ENCODE measurements at regions not wholly inside any gene's neighbourhood (a gene's known extent, or its start where the extent isn't known, plus 50 kb on each side); places are given as distances from the start of the nearest gene placed in this dataset.

DNA sequence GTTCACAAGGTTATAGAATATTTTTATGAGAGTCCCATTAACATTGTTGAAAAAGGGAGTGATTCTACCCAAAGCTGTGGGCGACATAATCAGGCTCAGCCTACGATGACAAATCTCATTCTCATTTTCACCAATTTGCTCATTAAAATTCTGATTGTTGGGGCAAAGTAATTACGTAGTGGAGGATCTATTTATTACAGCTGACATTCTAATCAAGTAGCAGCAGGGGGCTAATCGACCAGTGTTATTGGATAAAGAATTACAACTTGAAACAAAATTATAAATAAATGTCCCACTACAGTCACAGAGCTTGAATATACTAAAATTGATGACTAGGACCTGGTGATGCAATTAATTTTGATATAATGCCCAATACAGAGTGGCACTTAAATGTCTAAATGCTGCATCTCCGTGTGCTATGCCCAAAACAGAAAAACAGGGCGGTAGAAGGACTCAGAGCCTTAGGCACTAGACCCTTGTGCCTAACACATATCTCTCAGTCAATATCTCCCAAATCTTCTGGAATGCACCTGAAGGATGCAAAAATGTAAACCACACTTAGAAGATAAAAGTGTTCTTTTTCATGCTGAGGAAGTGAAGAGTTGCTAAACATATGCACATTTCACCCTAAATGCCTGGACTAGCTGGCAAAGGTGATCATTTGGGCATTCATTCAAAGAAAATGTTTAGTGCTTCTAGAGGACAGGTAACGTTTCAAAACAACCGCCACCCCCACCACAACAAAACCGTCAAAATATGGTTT, 88.3 kb downstream of the CD24 start:
- CTCF ChIA-PET, result interaction anchor here (1.4 kb wide), 1 partner anchor 93 kb away, joined by 3 read pairs; no protein-coding TSS in a partner anchor

DNA sequence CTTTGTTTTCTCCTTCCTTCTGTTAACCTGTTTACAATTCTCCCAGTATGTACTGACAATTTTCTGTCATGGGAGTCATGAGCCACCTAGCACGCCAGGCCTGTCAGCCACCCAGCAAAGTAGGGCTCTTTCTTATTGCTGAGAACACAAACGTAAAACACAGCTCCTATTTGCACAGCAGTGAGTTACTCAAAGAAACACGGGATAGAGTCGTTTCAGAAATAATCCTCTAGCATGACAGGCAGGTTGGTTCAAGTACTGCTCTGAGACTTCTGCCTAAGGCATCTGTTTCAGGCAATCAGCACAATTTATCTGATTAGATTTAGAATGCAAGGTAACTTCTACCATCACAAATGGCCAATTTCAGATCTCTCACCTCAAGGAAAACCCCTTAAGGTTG, 88.8 kb downstream of the CD24 start:
- CTCF ChIA-PET, result no interaction called here
- POLR2A ChIA-PET, result interaction anchor here (0.7 kb wide), 1 partner anchor 573 kb away, joined by 6 read pairs; no protein-coding TSS in a partner anchor

More for the DNA sequence above, 88.3 kb downstream of the CD24 start:
- POLR2A ChIA-PET, result interaction anchor here (0.7 kb wide), 1 partner anchor 573 kb away, joined by 6 read pairs; no protein-coding TSS in a partner anchor

- ChIA-PET CTCF (no interaction called here), POLR2A (interaction anchor here (0.7 kb wide), 1 partner anchor 15 kb away, joined by 7 read pairs; no protein-coding TSS in a partner anchor)
Measured at GRCh38 chr6:106884576-106884975, 90.0 kb downstream of the CD24 start.

DNA sequence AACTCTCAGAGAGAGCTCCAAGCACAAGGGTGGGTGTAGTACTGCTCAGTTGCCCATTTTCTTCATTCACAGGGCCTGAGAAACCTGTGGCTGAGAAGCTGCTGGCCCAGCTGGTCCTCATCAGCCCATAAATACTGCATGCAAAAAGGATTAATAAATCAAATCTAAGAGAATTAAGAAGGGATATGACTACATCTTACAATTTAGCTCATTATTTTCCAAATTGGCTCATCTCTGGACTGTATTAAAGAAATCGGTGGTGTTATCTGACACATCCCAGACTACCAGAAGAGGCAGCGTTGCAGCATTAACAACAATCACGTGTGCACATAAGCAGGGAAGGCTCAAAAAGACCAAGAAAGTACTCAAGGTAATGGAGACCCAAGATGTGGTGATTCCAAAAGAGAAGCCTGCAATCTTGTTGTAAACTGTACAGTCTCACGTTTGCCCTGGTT, 90.7 kb downstream of the CD24 start:
- ChIA-PET POLR2A (no interaction called here), CTCF (no interaction called here)

- ChIA-PET CTCF (no interaction called here), POLR2A (no interaction called here)
Measured at GRCh38 chr6:106882601-106883518, 91.7 kb downstream of the CD24 start.

- ChIA-PET POLR2A (no interaction called here), CTCF (no interaction called here)
Measured at GRCh38 chr6:106882138-106882537, 92.4 kb downstream of the CD24 start.

- ChIA-PET CTCF (no interaction called here), POLR2A (no interaction called here)
Measured at GRCh38 chr6:106880952-106881351, 93.6 kb downstream of the CD24 start.

DNA sequence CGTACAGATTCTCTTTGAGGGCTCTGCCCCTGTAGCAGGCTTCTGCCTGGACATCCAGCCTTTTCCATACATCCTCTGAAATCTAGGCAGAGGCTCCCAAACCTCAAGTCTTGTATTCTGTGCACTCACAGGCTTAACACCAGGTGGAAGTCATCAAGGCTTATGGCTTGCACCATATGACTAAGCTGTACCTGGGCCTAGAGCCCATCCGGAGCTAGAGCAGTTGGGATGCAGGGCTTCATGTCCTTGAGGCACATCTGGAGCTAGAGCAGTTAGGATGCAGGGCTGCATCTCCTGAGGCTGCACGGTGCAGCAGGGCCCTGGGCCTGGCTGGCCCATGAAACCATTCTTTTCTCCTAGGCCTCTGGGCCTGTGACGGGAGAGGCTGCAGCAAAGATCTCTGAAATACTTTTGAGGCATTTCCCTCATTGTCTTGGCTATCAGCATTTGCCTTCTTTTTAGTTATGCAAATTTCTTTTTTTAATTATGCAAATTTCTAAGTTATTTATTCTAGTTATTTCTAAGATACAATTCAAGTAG, 98.7 kb downstream of the CD24 start:
- ChIA-PET CTCF (no interaction called here), POLR2A (no interaction called here)

- CTCF ChIA-PET, result no interaction called here
- POLR2A ChIA-PET, result no interaction called here
Measured at GRCh38 chr6:106874481-106874880, 100.0 kb downstream of the CD24 start.

- CTCF ChIA-PET, result no interaction called here
- POLR2A ChIA-PET, result no interaction called here
Measured at GRCh38 chr6:106872049-106872448, 102.5 kb downstream of the CD24 start.

GRCh38 chr6:106870824-106871717, 103.5 kb downstream of the CD24 start:
- CTCF ChIA-PET, result interaction anchor here (0.6 kb wide), 1 partner anchor 160 kb away, joined by 3 read pairs; no protein-coding TSS in a partner anchor
- POLR2A ChIA-PET, result no interaction called here

- ChIA-PET POLR2A (interaction anchor here (0.5 kb wide), 1 partner anchor 15 kb away, joined by 7 read pairs; no protein-coding TSS in a partner anchor), CTCF (no interaction called here)
Measured at GRCh38 chr6:106870069-106870468, 104.5 kb downstream of the CD24 start.

DNA sequence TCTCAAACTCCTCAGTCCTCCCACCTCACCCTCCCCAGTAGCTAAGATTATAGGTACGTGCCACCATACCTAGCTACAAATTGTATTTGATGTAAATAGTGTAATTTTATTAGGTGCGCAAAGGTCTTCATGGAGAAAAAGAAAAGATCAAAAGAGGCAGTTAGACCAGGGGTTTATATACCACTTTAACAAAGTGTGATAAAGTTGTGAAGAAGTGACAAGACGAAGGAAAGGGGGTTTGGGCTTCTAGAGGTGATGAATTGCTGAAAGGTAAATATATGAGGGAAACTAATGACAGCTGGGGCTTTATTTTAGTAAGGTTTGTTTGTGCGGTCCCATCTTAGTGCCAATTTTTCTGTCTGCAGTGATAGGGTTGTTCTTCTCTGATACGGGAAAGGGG, 105.3 kb downstream of the CD24 start:
- POLR2A ChIA-PET, result no interaction called here
- CTCF ChIA-PET, result no interaction called here

DNA sequence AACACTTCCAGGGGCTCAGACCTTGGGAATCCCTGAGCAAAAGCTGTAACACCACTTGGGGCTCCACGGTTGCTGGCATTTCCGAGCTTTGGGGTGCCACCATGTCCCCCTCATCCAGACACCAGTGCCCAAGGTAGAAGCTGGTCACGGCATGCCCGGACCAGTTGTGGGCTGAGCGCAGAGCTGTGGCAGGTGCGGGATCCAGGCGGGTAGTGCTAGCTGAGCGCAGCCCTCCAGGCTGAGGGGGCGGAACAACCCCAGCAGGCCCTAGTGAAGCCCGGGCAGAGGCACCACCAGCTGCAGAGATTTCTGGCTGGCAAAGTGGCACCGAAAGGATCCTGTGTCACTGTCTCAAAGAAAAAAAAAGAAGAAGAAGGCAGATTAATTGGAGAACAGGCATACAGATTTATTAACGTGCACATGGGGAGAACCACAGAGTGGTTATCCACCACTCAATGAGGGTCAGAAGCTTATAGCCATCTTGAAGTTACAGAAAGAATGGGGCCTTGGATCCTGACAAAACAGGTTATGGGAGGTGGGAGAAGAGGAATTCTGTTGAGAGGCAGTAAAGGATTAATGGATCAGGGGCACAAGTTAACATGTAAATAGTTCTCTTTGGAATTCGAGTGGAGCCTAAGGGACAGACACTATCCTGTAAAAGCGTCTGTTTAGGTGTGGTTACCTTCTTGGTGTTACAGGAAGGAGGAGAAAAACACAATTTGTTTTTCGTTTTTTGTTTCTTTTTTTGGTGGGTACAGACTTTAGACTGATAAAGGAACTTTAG, 107.5 kb downstream of the CD24 start:
- ChIA-PET CTCF (no interaction called here), POLR2A (no interaction called here)

- CTCF ChIA-PET, result no interaction called here
- POLR2A ChIA-PET, result no interaction called here
Measured at GRCh38 chr6:106862858-106863257, 111.7 kb downstream of the CD24 start.

- ChIA-PET POLR2A (no interaction called here), CTCF (no interaction called here)
Measured at GRCh38 chr6:106860940-106861339, 113.6 kb downstream of the CD24 start.

DNA sequence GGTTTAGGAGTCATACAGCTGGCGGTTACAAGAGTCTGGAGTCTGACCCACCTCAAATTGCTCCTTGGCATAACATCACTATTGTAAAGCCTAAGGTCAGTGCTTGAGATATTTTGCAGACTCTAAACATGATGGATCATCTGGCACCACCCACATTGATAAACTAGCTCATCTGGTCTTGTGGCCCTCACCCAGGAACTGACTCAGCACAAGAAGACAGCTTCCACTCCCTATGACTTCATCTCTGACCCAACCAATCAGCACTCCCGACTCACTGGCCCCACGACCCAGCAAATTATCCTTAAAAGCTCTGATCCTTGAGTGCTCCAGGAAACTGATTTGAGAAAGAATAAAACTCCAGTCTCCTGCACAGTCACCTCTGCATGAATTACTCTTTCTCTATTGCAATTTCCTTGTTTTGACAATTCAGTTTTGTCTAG, 115.9 kb downstream of the CD24 start:
- ChIA-PET CTCF (no interaction called here), POLR2A (no interaction called here)

DNA sequence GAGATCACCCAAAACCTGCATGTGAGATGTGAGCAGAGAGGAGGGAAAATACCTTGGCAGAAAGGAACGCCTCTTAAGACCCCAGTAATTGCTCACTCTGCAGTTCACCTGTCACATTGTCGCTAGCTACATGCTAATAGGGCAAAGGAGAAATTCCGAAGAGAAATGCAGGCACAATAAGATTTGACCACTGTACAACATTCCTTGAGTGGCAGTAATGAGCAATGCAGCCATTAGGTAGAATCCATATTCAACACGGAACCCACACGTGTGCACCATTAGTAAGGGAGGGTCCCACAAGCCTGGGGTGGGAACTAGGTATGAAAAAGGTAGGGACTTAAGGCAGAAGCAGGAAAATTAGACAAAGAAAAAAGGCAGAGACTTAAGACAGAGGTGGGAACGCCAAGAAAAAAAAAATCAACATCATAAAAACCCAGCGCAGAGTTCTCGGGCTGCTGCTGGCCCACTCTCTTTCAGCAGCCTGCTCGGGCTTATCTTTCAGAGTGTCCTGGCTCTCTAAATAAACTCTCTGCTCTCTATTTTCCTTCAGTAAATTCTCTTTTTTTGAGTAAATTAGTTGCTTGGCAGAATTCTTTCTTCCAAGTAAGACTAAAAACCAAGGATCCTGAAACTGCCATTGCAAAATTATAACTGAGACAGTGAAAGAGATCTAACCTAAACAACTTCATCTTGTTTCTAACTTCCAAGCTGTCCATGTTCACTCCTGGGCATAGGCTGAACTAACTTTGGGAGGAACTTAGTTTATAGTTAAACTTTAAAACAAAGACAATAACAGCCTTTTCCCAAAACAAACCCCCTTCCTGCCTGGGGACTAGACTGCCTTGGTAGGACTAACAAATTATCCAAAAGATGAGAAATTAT, 116.5 kb downstream of the CD24 start:
- CTCF ChIA-PET, result no interaction called here
- POLR2A ChIA-PET, result no interaction called here
